DND-41 (cell line): ENCODE measurements at regions not wholly inside any gene's neighbourhood (a gene's known extent, or its start where the extent isn't known, plus 50 kb on each side); places are given as distances from the start of the nearest gene placed in this dataset.
"Not testable (repeated sequence)": the region's sequence is repeated elsewhere in the genome, so short reads cannot be mapped to it uniquely, and the experiment has no call there.

ENCODE experiments used
- CTCF ChIP-seq: IDR thresholded peaks from 2 replicates; pipeline ENCODE4 v1.5.1; 2012; ENCODE audit warnings: borderline replicate concordance, low read length, moderate library complexity, mild to moderate bottlenecking; ENCODE audit not compliant: poor library complexity, severe bottlenecking; ENCODE audit errors: extremely low read depth
- EZH2 ChIP-seq: IDR thresholded peaks from 3 replicates; pipeline ENCODE4 v1.6.1; 2012; ENCODE audit warnings: borderline replicate concordance, low read depth, mild to moderate bottlenecking, moderate library complexity, low read length, inconsistent platforms; ENCODE audit not compliant: severe bottlenecking

- not testable (repeated sequence) for TF ChIP-seq CTCF, EZH2
Observed at GRCh38 chr9:41043433-41043832, 85.0 kb downstream of the FOXD4L6 start.
